ENCODE measurements at regions not wholly inside any gene's neighbourhood (a gene's known extent, or its start where the extent isn't known, plus 50 kb on each side); places are given as distances from the start of the nearest gene placed in this dataset.

GRCh38 chr14:43754838-43755237, 752.2 kb downstream of the FSCB start:
- TF ChIP-seq ESRRG (CRISPR knock-in tag; IDR thresholded peaks at IDR 0.05) (no peak), ZFP3 (CRISPR knock-in tag; IDR thresholded peaks at IDR 0.05) (no peak), CREB5 (CRISPR knock-in tag; IDR thresholded peaks at IDR 0.05; ENCODE audit: low read depth) (no peak), RARB (CRISPR knock-in tag; IDR thresholded peaks at IDR 0.05) (no peak)
